K562 (cell line): ENCODE measurements at regions not wholly inside any gene's neighbourhood (a gene's known extent, or its start where the extent isn't known, plus 50 kb on each side); places are given as distances from the start of the nearest gene placed in this dataset.

ENCODE experiments used
- TARDBP ChIP-seq: fragments of 450-650 bp; IDR thresholded peaks from 2 replicates; pipeline ENCODE4 v1.6.1; 2016
- TF ChIP-seq, protein P1 (sequence below), 2 experiments: fragments of 450-650 bp; IDR thresholded peaks; 2 replicates each; pipeline ENCODE4 v1.6.1; 2016
- TF ChIP-seq, protein P2 (sequence below), 3 experiments: IDR thresholded peaks in 2 of 3; conservative IDR thresholded peaks in 1 of 3; 2 replicates each; pipeline ENCODE4 v1.5.1; 2011 to 2012; ENCODE audit warnings: low read length in 3 of 3, mild to moderate bottlenecking in 3 of 3, control low read depth in 2 of 3, improper control_type of control experiment in 1 of 3, inconsistent platforms in 1 of 3, low read depth in 1 of 3, mixed read lengths in 1 of 3, moderate library complexity in 1 of 3; ENCODE audit not compliant: insufficient read depth in 2 of 3

DNA sequence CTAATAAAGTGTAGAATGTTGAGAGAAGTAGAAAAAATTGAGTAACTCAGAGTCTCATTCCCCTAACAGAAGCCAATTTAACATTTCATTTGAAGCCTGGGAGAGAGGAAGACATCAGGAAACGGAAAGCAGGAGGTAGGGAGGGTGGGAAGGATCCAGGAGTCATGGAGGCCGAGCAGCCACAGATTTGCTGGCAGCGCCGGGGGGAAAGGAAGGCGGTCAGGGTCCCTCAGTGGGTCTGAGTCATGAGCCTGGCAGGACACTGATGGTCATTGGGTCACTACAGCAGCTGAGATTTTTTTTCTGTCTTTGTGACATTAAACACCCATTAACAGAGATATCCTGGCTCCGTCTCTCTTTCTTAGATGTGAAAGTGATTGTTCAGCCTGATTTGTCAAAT lies 248.1 kb downstream of the EFNB2 start:
- TF ChIP-seq, protein P1, sequence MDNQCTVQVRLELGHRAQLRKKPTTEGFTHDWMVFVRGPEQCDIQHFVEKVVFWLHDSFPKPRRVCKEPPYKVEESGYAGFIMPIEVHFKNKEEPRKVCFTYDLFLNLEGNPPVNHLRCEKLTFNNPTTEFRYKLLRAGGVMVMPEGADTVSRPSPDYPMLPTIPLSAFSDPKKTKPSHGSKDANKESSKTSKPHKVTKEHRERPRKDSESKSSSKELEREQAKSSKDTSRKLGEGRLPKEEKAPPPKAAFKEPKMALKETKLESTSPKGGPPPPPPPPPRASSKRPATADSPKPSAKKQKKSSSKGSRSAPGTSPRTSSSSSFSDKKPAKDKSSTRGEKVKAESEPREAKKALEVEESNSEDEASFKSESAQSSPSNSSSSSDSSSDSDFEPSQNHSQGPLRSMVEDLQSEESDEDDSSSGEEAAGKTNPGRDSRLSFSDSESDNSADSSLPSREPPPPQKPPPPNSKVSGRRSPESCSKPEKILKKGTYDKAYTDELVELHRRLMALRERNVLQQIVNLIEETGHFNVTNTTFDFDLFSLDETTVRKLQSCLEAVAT (IDR thresholded peaks at IDR 0.05), result no peak
- TF ChIP-seq, protein P2, sequence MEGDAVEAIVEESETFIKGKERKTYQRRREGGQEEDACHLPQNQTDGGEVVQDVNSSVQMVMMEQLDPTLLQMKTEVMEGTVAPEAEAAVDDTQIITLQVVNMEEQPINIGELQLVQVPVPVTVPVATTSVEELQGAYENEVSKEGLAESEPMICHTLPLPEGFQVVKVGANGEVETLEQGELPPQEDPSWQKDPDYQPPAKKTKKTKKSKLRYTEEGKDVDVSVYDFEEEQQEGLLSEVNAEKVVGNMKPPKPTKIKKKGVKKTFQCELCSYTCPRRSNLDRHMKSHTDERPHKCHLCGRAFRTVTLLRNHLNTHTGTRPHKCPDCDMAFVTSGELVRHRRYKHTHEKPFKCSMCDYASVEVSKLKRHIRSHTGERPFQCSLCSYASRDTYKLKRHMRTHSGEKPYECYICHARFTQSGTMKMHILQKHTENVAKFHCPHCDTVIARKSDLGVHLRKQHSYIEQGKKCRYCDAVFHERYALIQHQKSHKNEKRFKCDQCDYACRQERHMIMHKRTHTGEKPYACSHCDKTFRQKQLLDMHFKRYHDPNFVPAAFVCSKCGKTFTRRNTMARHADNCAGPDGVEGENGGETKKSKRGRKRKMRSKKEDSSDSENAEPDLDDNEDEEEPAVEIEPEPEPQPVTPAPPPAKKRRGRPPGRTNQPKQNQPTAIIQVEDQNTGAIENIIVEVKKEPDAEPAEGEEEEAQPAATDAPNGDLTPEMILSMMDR (IDR thresholded peaks at IDR 0.05 in 2 of 3, conservative IDR thresholded peaks at IDR 0.05 in 1 of 3; ENCODE audit: insufficient read depth in 2 of 3, low read depth in 1 of 3, low read length in 3 of 3), result no peak
- no peak for TF ChIP-seq TARDBP
